Right lobe of liver (tissue), 4 donors: ENCODE measurements at regions not wholly inside any gene's neighbourhood (a gene's known extent, or its start where the extent isn't known, plus 50 kb on each side); places are given as distances from the start of the nearest gene placed in this dataset.

ENCODE experiments used
- POLR2A ChIP-seq: fragments of 450-650 bp; IDR thresholded peaks from one replicate; pipeline ENCODE4 v1.6.1; 2017; ENCODE audit warnings: antibody characterized with exemption, mild to moderate bottlenecking
- TF ChIP-seq, protein P1 (sequence below), 4 donors: fragments of 200-600 bp in 3 of 4; fragments of 450-650 bp in 1 of 4; IDR thresholded peaks; one replicate each; pipeline versions ENCODE4 v1.5.1 to v1.8.0; 2016 to 2022; ENCODE audit warnings: antibody characterized with exemption in 4 of 4, mild to moderate bottlenecking in 2 of 4
- donor health status: DM: no; HTN: no; CAD: no.
- donor health status: DM: no; HTN: no; CAD: no.
- donor health status: DM: no; HTN: yes; CAD: no.

DNA sequence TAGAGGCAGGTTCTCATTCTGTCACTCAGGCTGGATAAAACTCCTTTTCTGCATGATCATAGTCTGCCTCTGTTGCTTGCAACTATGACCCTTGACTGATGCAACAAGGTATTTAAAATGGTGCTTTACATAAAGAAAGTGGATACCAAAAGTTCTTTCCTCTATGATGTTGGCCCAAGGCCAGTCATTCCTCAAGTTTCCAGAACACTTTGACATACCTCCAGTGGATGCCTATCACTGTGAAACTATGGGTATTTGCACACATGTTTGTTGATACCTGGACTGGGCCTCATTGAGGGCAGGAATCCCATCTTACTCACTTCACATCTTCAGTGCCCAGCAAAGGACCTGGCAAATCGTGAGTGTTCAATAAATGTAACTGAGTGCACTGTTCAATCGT, 159.0 kb upstream of the ZC3H12C start:
- TF ChIP-seq, protein P1, sequence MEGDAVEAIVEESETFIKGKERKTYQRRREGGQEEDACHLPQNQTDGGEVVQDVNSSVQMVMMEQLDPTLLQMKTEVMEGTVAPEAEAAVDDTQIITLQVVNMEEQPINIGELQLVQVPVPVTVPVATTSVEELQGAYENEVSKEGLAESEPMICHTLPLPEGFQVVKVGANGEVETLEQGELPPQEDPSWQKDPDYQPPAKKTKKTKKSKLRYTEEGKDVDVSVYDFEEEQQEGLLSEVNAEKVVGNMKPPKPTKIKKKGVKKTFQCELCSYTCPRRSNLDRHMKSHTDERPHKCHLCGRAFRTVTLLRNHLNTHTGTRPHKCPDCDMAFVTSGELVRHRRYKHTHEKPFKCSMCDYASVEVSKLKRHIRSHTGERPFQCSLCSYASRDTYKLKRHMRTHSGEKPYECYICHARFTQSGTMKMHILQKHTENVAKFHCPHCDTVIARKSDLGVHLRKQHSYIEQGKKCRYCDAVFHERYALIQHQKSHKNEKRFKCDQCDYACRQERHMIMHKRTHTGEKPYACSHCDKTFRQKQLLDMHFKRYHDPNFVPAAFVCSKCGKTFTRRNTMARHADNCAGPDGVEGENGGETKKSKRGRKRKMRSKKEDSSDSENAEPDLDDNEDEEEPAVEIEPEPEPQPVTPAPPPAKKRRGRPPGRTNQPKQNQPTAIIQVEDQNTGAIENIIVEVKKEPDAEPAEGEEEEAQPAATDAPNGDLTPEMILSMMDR (IDR thresholded peaks at IDR 0.05) = no peak
- TF ChIP-seq POLR2A = no peak
